Globus pallidus (tissue), 1 donor: ENCODE measurements at regions not wholly inside any gene's neighbourhood (a gene's known extent, or its start where the extent isn't known, plus 50 kb on each side); places are given as distances from the start of the nearest gene placed in this dataset.

Experiments used
- DNase-seq: peaks from one replicate; pipeline ENCODE4 v3.0.0-alpha.2; 2015; ENCODE audit warnings: low spot score

DNA sequence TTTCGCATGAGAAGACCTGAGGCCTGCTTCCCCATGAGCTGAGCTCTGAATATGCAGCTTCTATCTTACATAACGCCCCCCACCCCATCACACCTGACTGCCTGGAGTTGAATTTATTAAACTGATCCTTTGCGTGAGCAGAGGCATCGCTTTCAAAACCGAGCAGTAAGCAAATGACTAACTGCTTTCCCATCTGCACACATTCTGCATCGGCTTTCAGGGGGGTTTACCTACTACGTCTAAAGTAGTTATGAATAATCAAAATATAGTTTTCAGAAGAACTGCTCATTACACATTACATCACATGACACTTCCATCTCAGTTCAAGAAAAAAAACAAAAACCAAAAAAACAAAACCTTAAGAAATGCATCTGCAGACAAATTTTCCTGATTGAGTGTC, 54.7 kb upstream of the EGR2 start:
- DNase-seq, result no peak

DNA sequence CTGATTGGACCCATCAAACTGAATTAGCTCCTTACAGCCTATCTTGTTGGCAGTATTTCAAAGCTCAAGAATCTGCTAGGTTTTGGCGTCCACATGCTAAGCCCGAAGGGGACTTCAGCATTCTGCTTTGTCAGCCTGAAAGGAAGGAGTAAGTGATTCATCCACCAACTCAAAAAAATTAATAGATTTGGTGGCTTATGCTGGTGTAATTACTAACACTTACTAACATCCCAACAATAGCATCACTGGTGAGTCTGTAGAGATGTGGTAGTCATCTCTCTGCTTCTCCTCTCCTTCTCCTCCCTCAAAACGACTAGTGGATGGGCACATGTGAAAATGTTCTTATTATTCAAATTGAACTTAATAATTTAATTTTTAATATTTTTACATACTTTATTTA, 53.8 kb upstream of the EGR2 start:
- DNase-seq, result no peak

DNA sequence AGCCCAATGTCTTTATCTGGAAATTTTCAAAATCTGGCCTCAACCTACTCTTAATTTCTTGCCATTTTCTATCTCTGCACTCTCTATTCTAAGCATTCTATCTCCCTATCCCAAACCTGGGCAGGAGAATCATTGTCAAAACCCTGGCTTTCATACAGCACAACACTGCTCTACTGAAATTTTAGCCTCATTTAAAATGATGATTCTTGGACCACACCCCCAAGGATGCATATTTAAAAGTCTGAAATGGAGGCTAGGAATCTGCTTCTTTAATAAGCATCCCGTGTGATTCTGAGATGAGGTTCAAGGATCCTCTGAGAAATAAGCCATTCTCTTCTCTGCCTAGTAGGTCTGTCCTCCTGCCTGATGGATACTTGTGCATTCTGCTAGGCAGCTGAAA, 50.8 kb upstream of the EGR2 start:
- no peak for DNase-seq

DNA sequence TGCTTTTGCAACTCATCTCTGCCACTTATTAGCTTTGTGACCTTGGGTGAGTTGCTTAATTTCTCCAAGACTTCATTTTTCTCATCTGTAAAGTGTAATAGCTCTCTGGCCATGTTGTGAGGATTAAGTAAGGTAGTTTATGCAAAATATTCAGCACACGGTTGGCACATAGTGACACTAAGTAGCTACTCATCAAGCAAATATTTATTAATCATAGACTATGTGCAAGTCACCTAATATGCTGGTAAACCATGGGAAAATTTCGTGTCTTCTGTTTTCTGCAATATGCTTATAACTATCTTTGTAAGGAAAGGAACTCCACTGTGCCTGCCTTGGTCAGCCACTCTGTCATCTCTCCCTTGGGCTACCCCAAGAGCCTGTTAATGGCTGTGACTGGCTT, 50.3 kb upstream of the EGR2 start:
- DNase-seq, result no peak
